T-cell (primary cell): ENCODE measurements at regions not wholly inside any gene's neighbourhood (a gene's known extent, or its start where the extent isn't known, plus 50 kb on each side); places are given as distances from the start of the nearest gene placed in this dataset.
"Not testable (repeated sequence)": the region's sequence is repeated elsewhere in the genome, so short reads cannot be mapped to it uniquely, and the experiment has no call there.

Experiments used
- ATAC-seq, 4 experiments: fragments of 200-7000 bp in 3 of 4; fragments of 150-1000 bp in 1 of 4; cut with Tn5 transposase; replicated peaks in 1 of 4; 1 replicate in 3 of 4; 2 replicates in 1 of 4; pipeline ENCODE4 v1.10.0; 2021; ENCODE audit warnings: moderate library complexity in 3 of 4, mild to moderate bottlenecking in 2 of 4, moderate number of reproducible peaks in 1 of 4
- CTCF ChIA-PET, 2 donors: fragments of 300-600 bp; sonication (Branson Sonifier 250); formaldehyde crosslinking; loops; one replicate each; lab custom pipeline; 2022; ENCODE audit warnings: antibody characterized with exemption in 2 of 2; lab: Charles Lee
- POLR2A ChIA-PET, 2 donors: fragments of 300-600 bp; sonication (Branson Sonifier 250); formaldehyde crosslinking; loops; one replicate each; lab custom pipeline; 2022; ENCODE audit warnings: antibody characterized with exemption in 2 of 2; lab: Charles Lee
- DNase-seq, 35 experiments: peaks; one replicate each; pipeline versions ENCODE4 v3.0.0 to v3.0.0-alpha.2; 2013 to 2023
- H3K27ac ChIP-seq: one replicate; pipeline ENCODE4 v1.5.1; 2013; ENCODE audit warnings: low read length
- H3K27me3 ChIP-seq, 2 experiments: replicated peaks in 1 of 2; 1 replicate in 1 of 2; 2 replicates in 1 of 2; pipeline versions ENCODE4 v1.6.1 to v1.7.0; 2013; ENCODE audit warnings: low read length in 1 of 2, mixed read lengths in 1 of 2; ENCODE audit not compliant: control insufficient read depth in 2 of 2, insufficient read depth in 2 of 2; ENCODE audit errors: extremely low read depth in 1 of 2
- H3K36me3 ChIP-seq, 2 donors: 1 replicate in 1 of 2; 2 replicates in 1 of 2; pipeline versions ENCODE4 v1.6.1 to v1.7.0; 2013; ENCODE audit warnings: low read length in 1 of 2; ENCODE audit not compliant: control insufficient read depth in 2 of 2, insufficient read depth in 1 of 2; ENCODE audit errors: extremely low read depth in 1 of 2
- H3K4me1 ChIP-seq, 2 experiments: 1 replicate in 1 of 2; 2 replicates in 1 of 2; pipeline versions ENCODE4 v1.6.1 to v1.7.0; 2013; ENCODE audit warnings: low read length in 2 of 2, mixed read lengths in 1 of 2; ENCODE audit not compliant: insufficient read depth in 2 of 2, control insufficient read depth in 1 of 2; ENCODE audit errors: extremely low read depth in 1 of 2
- H3K4me3 ChIP-seq, 2 donors: 1 replicate in 1 of 2; 2 replicates in 1 of 2; pipeline versions ENCODE4 v1.5.1 to v1.7.0; 2013; ENCODE audit warnings: mild to moderate bottlenecking in 2 of 2, low read length in 1 of 2, moderate library complexity in 1 of 2; ENCODE audit not compliant: control insufficient read depth in 1 of 2; ENCODE audit errors: extremely low read depth in 1 of 2
- H3K9me3 ChIP-seq: 2 replicates; pipeline ENCODE4 v1.7.0; 2013
- H3K27ac Mint-ChIP-seq, 2 donors: one replicate each; pipeline ENCODE4 v1.8.0; 2020 to 2021; ENCODE audit warnings: mild to moderate bottlenecking in 2 of 2, mixed read lengths in 2 of 2
- H3K27me3 Mint-ChIP-seq, 2 donors: one replicate each; pipeline ENCODE4 v1.8.0; 2021 to 2022; ENCODE audit warnings: mixed read lengths in 2 of 2
- H3K36me3 Mint-ChIP-seq: one replicate; pipeline ENCODE4 v1.8.0; 2021; ENCODE audit warnings: mixed read lengths
- H3K4me1 Mint-ChIP-seq, 3 donors: one replicate each; pipeline ENCODE4 v1.8.0; 2020 to 2022; ENCODE audit warnings: mixed read lengths in 3 of 3, mild to moderate bottlenecking in 1 of 3
- H3K4me3 Mint-ChIP-seq, 3 donors: one replicate each; pipeline ENCODE4 v1.8.0; 2020 to 2022; ENCODE audit warnings: mild to moderate bottlenecking in 3 of 3, mixed read lengths in 3 of 3, moderate library complexity in 3 of 3
- H3K9me3 Mint-ChIP-seq, 3 donors: one replicate each; pipeline ENCODE4 v1.8.0; 2020 to 2022; ENCODE audit warnings: mixed read lengths in 3 of 3
- WGBS: methylation state at CpG from one replicate; pipeline ENCODE4 v1.1.5; 2013; ENCODE audit warnings: missing lambda C conversion rate; ENCODE audit not compliant: insufficient coverage; 5-methylcytosine and 5-hydroxymethylcytosine counted together

DNA sequence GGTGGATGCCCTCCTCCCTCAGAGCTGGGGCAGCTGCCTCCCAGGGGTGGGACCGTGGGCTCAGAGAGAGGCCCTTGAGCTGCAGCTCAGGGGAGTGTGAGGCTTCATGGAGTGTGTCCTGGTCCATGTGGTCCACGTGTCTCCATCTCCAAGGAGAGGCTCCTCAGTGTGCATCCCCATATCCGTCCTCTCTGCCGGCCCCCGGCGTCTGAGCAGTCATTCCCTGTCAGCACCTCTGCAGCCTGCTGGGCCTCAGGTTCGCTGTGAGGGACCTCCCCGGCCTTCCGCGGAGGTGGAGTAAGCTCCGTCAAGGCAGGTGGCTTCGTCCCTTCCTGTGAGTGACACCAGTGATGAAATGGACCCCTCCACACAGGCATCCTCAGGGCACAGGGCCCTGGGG lies 160.7 kb upstream of the POTEB2 start:
- POLR2A ChIA-PET: not testable (repeated sequence)

DNA sequence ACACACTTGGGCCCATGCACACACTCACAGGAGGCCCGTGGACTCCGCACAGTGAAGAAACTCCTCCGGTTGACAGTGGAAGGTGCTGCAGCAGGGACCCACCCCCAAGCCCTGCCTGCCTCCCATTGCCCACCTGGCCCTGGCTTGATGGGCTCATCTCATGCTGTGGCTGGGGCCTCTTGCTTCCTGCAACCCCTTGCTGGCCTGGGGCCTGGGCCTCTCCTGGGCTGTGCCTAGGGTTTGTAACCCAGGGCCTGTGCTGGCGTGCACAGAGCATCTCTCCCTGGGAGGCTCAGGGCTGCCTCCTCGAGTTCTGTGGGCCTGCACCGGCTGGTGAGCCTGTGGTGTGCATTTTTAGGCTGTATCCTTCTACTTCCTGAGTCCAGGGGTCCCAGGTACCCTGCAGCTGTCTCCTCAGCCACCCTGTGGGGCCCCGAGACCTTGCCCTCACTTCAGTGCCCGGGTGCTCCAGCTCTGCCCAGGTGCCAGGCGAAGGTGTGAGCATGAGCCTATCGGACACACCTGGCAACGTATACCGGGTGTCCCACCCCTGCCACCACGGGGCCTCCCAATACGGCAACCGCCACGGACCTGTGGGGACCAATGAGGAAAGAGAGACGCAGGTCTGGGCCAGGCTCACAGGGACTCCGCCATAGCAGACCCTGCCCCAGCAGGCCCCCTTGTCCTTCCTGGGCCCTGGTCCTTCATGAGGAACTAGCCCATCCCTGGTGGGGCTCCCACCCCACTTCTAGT lies 158.3 kb upstream of the POTEB2 start:
- H3K4me3 Mint-ChIP-seq, H3K27me3 Mint-ChIP-seq, H3K4me1 ChIP-seq, H3K27me3 ChIP-seq, H3K36me3 Mint-ChIP-seq, ATAC-seq, H3K4me1 Mint-ChIP-seq, H3K9me3 Mint-ChIP-seq, H3K27ac ChIP-seq, DNase-seq, H3K27ac Mint-ChIP-seq, POLR2A ChIA-PET, H3K36me3 ChIP-seq, H3K4me3 ChIP-seq, H3K9me3 ChIP-seq, CTCF ChIA-PET: not testable (repeated sequence)
- WGBS: 90% methylated on average over 11 of the region's 18 CpGs

More for the DNA sequence above, 160.7 kb upstream of the POTEB2 start:
- H3K4me3 Mint-ChIP-seq, H3K27me3 Mint-ChIP-seq, H3K36me3 Mint-ChIP-seq, H3K9me3 ChIP-seq, ATAC-seq, H3K4me3 ChIP-seq, H3K9me3 Mint-ChIP-seq, H3K4me1 ChIP-seq, H3K27ac ChIP-seq, DNase-seq, H3K4me1 Mint-ChIP-seq, H3K36me3 ChIP-seq, CTCF ChIA-PET, H3K27ac Mint-ChIP-seq, H3K27me3 ChIP-seq: not testable (repeated sequence)
- WGBS: no CpG with 5 or more reads among the region's 12 CpGs

DNA sequence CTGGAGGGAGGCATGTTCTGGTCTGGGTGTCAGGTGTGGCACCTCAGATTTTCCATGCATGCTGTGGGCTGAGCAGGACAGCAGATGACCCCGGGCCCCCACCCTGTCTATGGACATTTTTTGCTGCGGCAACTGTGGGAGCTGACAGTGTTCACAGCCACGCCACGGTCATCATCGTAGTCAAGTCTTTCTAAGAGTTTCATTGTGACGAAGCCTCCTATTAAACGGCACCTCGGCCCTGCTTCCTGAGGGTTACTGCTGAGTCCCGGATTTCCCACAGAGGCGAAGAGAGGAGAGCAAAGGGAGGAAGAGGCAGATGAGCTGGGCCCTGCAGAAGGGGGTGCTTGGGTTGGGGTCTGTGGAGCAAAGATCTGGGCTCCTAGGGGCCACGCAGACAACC lies 152.1 kb upstream of the POTEB2 start:
- H3K36me3 Mint-ChIP-seq, H3K27me3 Mint-ChIP-seq, H3K27ac Mint-ChIP-seq, DNase-seq, POLR2A ChIA-PET, H3K4me1 ChIP-seq, H3K36me3 ChIP-seq, H3K9me3 Mint-ChIP-seq, H3K4me3 ChIP-seq, H3K9me3 ChIP-seq, H3K27ac ChIP-seq, H3K27me3 ChIP-seq, ATAC-seq, H3K4me1 Mint-ChIP-seq, H3K4me3 Mint-ChIP-seq, CTCF ChIA-PET: not testable (repeated sequence)
- no CpG with 5 or more reads among the region's 11 CpGs for WGBS

DNA sequence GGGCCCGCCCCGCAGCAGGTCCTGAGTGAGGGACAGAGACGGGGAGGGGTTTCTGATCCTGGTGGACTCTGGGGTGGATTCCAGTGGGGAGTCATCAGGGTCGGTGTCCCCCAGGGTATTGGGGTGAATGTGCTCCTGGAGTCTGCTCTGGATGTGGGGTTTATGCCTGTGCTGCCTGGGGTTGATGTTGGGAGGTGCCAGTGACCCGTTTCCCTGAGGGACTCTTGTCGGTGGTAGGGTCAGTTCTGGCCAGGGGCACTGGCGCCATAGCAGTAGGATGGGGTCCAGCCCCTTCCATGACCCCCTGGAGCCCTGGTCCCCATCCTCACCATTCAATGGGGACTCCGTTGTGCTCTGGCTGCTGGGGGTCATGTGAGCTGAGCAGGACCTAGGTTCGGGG lies 151.2 kb upstream of the POTEB2 start:
- no CpG with 5 or more reads among the region's 9 CpGs for WGBS
- H3K27ac ChIP-seq, H3K9me3 Mint-ChIP-seq, CTCF ChIA-PET, H3K4me1 Mint-ChIP-seq, H3K9me3 ChIP-seq, H3K4me1 ChIP-seq, H3K27me3 Mint-ChIP-seq, H3K4me3 Mint-ChIP-seq, H3K36me3 ChIP-seq, POLR2A ChIA-PET, H3K36me3 Mint-ChIP-seq, DNase-seq, H3K27me3 ChIP-seq, H3K27ac Mint-ChIP-seq, H3K4me3 ChIP-seq, ATAC-seq: not testable (repeated sequence)

DNA sequence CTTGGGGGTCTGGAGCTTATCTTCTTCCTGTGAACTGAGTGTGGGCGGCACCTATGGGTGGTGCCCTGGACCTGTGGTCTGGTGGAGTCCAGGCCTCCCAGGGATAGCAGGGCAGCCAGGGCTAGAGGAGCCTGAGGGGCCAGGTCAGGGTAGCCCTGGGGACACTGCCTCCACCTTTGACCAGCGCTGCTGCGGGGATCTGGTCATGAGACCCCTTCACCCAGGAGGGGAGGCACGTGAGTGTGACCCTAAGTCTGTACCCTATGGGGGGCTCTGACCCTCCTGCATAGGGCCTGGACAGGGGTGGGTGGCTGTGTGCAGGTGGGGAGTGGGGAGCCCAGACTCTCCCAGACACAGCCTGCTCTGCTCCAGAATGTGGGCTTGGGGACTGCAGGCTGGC lies 150.5 kb upstream of the POTEB2 start:
- not testable (repeated sequence) for H3K36me3 Mint-ChIP-seq

DNA sequence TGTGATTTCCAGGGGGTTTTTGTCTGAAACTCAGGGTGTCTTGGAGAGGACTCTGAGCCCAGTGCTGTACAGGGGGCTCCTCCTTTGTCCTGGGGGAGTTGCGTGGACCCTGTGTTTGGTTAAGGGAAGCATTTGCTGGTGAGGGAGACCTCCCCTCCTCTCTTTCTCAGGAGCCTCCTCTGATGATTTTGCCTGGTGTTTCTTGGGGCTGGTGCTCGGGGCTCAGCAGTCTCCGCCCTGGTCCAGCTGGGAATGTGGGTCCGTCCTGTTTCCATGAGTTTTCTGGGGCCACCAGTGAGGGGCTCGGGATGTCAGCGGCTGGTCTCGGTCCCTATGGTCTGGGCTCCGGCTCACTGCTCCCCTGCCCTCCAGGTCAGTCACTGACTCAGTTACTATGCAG lies 149.1 kb upstream of the POTEB2 start:
- H3K27me3 Mint-ChIP-seq, DNase-seq, H3K36me3 Mint-ChIP-seq, H3K27me3 ChIP-seq, H3K9me3 Mint-ChIP-seq, POLR2A ChIA-PET, H3K4me3 Mint-ChIP-seq, H3K36me3 ChIP-seq, H3K4me1 Mint-ChIP-seq, H3K4me1 ChIP-seq, H3K9me3 ChIP-seq, ATAC-seq, H3K27ac ChIP-seq, H3K27ac Mint-ChIP-seq, CTCF ChIA-PET, H3K4me3 ChIP-seq: not testable (repeated sequence)
- no CpG with 5 or more reads among the region's 8 CpGs for WGBS

More for the DNA sequence above, 150.5 kb upstream of the POTEB2 start:
- DNase-seq, H3K4me3 ChIP-seq, H3K27me3 Mint-ChIP-seq, H3K27me3 ChIP-seq, H3K4me1 ChIP-seq, ATAC-seq, H3K4me3 Mint-ChIP-seq, H3K27ac Mint-ChIP-seq, H3K36me3 ChIP-seq, H3K9me3 Mint-ChIP-seq, CTCF ChIA-PET, H3K9me3 ChIP-seq, H3K27ac ChIP-seq, H3K4me1 Mint-ChIP-seq, POLR2A ChIA-PET: not testable (repeated sequence)
- no CpG with 5 or more reads among the region's 4 CpGs for WGBS

DNA sequence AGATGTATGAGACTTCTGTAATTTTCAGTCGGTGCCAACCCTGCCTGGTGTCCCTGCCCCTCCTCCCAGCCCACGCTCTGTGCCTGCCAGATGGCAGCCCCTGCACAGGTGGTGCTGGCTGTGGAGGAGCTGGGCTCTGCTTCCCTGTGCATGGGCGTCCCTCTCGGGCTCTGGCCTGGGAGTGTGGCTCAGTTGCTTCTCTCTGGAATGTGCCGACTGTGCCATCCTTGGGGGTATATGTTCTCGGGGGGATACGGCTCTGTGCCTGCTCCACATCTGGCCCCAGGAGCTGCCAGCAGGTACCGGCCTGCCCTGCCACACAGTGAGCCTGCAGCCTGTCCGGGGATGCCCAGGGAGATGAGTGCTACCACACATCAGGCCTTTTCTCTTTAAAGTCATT lies 147.2 kb upstream of the POTEB2 start:
- H3K27me3 Mint-ChIP-seq, H3K9me3 ChIP-seq, H3K4me1 Mint-ChIP-seq, H3K27ac ChIP-seq, H3K4me3 ChIP-seq, CTCF ChIA-PET, POLR2A ChIA-PET, ATAC-seq, H3K27ac Mint-ChIP-seq, H3K4me1 ChIP-seq, H3K4me3 Mint-ChIP-seq, DNase-seq, H3K27me3 ChIP-seq, H3K9me3 Mint-ChIP-seq, H3K36me3 Mint-ChIP-seq, H3K36me3 ChIP-seq: not testable (repeated sequence)
- no CpG with 5 or more reads among the region's 9 CpGs for WGBS
